ENCODE measurements at regions not wholly inside any gene's neighbourhood (a gene's known extent, or its start where the extent isn't known, plus 50 kb on each side); places are given as distances from the start of the nearest gene placed in this dataset.

- TF ChIP-seq CTCF (IDR thresholded peaks at IDR 0.05) (no peak), ZFX (IDR thresholded peaks at IDR 0.05; ENCODE audit: borderline replicate concordance) (no peak)
These were observed 107.0 kb downstream of the SHANK2 start for GRCh38 chr11:71145368-71145767.

All from 22Rv1 (cell line).